ENCODE measurements at regions not wholly inside any gene's neighbourhood (a gene's known extent, or its start where the extent isn't known, plus 50 kb on each side); places are given as distances from the start of the nearest gene placed in this dataset.

DNA sequence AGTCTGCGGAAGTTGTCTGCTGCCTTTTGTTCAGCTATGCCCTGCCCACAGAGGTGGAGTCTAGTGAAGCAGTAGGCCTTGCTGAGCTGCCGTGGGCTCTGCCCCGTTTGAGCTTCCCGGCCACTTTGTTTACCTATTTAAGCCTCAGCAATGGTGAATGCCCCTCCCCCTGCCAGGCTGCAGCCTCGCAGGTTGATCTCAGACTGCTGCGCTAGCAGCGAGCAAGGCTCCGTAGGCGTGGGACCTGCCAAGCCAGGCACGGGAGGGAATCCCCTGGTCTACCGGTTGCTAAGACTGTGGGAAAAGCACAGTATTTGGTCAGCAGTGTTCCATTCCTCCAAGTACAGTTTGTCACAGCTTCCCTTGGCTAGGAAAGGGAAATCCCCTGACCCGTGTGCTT lies 143.6 kb downstream of the DYRK2 start:
- no peaks in the 10 kb centered on the region for H3K4me1 ChIP-seq (ENCODE audit: insufficient read depth)
- DNase-seq, result no peak
- H3K36me3 ChIP-seq, result no peaks in the 10 kb centered on the region
- H3K27me3 ChIP-seq, result no peaks in the 10 kb centered on the region
- TF ChIP-seq EP300 (IDR thresholded peaks at IDR 0.05) (no peak), POLR2A (IDR thresholded peaks at IDR 0.05) (no peak)
- TF ChIP-seq, protein P1, sequence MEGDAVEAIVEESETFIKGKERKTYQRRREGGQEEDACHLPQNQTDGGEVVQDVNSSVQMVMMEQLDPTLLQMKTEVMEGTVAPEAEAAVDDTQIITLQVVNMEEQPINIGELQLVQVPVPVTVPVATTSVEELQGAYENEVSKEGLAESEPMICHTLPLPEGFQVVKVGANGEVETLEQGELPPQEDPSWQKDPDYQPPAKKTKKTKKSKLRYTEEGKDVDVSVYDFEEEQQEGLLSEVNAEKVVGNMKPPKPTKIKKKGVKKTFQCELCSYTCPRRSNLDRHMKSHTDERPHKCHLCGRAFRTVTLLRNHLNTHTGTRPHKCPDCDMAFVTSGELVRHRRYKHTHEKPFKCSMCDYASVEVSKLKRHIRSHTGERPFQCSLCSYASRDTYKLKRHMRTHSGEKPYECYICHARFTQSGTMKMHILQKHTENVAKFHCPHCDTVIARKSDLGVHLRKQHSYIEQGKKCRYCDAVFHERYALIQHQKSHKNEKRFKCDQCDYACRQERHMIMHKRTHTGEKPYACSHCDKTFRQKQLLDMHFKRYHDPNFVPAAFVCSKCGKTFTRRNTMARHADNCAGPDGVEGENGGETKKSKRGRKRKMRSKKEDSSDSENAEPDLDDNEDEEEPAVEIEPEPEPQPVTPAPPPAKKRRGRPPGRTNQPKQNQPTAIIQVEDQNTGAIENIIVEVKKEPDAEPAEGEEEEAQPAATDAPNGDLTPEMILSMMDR (IDR thresholded peaks at IDR 0.05), result no peak
- H3K4me3 ChIP-seq, result no peak overlapping the region
- no peak overlapping the region for H3K27ac ChIP-seq
- 86 to 90% (median 88%) methylated on average over 12 of the region's 12 CpGs for WGBS, 3 donors
- intact Hi-C loops (cut with DNase I), result no loop called here
- no peaks in the 10 kb centered on the region for H3K9me3 ChIP-seq

DNA sequence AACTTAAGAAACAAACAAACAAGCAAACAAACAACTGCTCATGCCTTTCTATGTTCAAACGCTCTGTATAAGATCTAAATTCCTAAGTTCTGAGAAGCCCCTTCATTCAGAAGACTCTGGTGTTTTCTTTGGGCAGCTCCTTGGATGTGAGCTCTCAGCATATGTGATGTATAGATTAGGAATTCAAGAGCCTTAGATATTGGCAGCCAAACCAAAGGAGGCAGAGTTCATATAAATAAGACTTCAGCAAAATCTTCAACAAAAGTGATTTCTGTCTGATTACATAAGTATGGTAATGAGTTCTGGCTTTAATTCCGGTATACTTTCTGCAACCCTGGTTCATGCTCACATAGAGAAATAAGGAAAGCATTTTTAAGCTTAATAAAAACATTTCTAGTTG lies 145.6 kb downstream of the DYRK2 start:
- no peak overlapping the region for H3K4me3 ChIP-seq
- no peaks in the 10 kb centered on the region for H3K36me3 ChIP-seq
- H3K27me3 ChIP-seq, result no peaks in the 10 kb centered on the region
- H3K27ac ChIP-seq, result no peak overlapping the region
- no peaks in the 10 kb centered on the region for H3K9me3 ChIP-seq
- H3K4me1 ChIP-seq (ENCODE audit: insufficient read depth), result no peaks in the 10 kb centered on the region
- no peak for DNase-seq
- WGBS, 3 donors, result 43 to 65% (median 43%) methylated on average over 2 of the region's 2 CpGs
- TF ChIP-seq, protein P1 (IDR thresholded peaks at IDR 0.05), result no peak
- TF ChIP-seq EP300 (IDR thresholded peaks at IDR 0.05), result no peak
- intact Hi-C loops (cut with DNase I), result no loop called here

DNA sequence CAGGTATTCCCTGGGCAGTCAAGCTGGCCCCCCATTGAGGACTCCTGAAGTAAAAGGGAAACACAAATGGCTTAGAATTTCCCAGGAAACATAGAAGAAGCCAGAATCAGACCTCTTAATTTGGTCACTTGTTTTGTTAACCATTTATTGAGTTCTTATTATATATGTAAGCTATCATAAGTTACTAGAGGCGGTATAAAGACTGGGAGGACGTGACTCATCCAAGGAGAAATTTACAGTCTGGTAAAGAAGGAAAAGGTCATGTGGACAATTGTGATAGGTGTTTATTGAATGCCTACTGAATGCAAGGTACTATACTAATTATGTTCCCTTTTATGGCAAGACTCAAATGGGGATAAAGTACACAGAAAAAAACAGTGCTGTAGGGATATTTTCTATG lies 146.7 kb downstream of the DYRK2 start:
- no peak overlapping the region for H3K27ac ChIP-seq
- no peaks in the 10 kb centered on the region for H3K9me3 ChIP-seq
- no peak overlapping the region for H3K4me3 ChIP-seq
- H3K4me1 ChIP-seq (ENCODE audit: insufficient read depth), result no peaks in the 10 kb centered on the region
- WGBS, 3 donors, result 68 to 92% (median 75%) methylated on average over 2 of the region's 2 CpGs
- intact Hi-C loops (cut with DNase I), result no loop called here
- DNase-seq, result no peak
- H3K27me3 ChIP-seq, result no peaks in the 10 kb centered on the region
- TF ChIP-seq POLR2A (IDR thresholded peaks at IDR 0.05), result no peak
- TF ChIP-seq, protein P1 (IDR thresholded peaks at IDR 0.05), result no peak
- TF ChIP-seq EP300 (IDR thresholded peaks at IDR 0.05), result no peak
- H3K36me3 ChIP-seq, result no peaks in the 10 kb centered on the region

DNA sequence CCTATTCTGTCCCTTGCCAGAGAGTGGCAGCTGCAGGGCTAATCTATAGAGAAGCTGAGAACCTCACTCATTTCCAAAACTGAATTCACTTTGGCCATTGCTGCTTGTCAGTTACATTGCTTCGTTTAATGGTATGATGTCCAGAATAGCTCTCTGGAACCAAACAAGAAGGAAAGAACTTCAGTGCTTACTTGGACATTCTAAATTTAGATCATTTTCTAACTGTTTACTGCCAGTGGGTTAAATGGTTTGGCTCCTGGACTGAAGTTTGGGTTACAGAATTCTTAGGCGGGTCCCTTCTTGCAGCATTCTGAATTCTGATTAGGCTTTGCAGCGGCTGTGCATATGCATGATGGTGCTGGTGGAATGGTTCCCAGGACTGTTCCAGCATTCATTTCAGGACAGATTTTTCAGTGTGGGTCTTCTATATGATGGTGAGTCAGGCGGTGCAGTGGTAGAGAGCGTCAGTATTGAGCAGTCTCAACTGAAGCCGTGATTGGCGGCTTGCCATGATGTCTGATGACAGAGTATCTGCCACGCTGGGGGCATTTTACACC lies 148.7 kb downstream of the DYRK2 start:
- DNase-seq, result no peak
- H3K27me3 ChIP-seq, result no peaks in the 10 kb centered on the region
- intact Hi-C loops (cut with DNase I), result no loop called here
- H3K9me3 ChIP-seq, result no peaks in the 10 kb centered on the region
- WGBS, 3 donors, result 76 to 81% (median 79%) methylated on average over 8 of the region's 8 CpGs
- no peak overlapping the region for H3K4me3 ChIP-seq
- H3K27ac ChIP-seq, result no peak overlapping the region
- TF ChIP-seq, protein P1 (IDR thresholded peaks at IDR 0.05), result no peak
- TF ChIP-seq POLR2A (IDR thresholded peaks at IDR 0.05), result no peak
- no peak for TF ChIP-seq EP300 (IDR thresholded peaks at IDR 0.05)
- no peaks in the 10 kb centered on the region for H3K4me1 ChIP-seq (ENCODE audit: insufficient read depth)
- no peaks in the 10 kb centered on the region for H3K36me3 ChIP-seq

Measured in ovary (tissue), 7 donors.